Vagina (tissue), 2 donors: ENCODE measurements at regions not wholly inside any gene's neighbourhood (a gene's known extent, or its start where the extent isn't known, plus 50 kb on each side); places are given as distances from the start of the nearest gene placed in this dataset.

Source experiments
- DNase-seq, 2 donors: peaks; one replicate each; pipeline ENCODE4 v3.0.0-alpha.2; 2017; ENCODE audit errors: extremely low spot score in 2 of 2
- H3K27ac ChIP-seq: fragments of 200-600 bp; sonication (generic); one replicate; pipeline ENCODE4 v1.5.1; 2019
- H3K27me3 ChIP-seq: fragments of 200-600 bp; sonication (generic); one replicate; pipeline ENCODE4 v1.5.1; 2019
- H3K36me3 ChIP-seq, 2 donors: fragments of 200-600 bp; sonication (generic); one replicate each; pipeline ENCODE4 v1.5.1; 2017 to 2019
- H3K4me1 ChIP-seq: fragments of 200-600 bp; sonication (generic); one replicate; pipeline ENCODE4 v1.5.1; 2019
- H3K4me3 ChIP-seq, 2 donors: fragments of 200-600 bp; sonication (generic); 1 replicate in 1 of 2; 2 replicates in 1 of 2; pipeline ENCODE4 v1.5.1; 2016 to 2019
- H3K9me3 ChIP-seq: fragments of 200-600 bp; sonication (generic); one replicate; pipeline ENCODE4 v1.5.1; 2019
- CTCF ChIP-seq, 3 experiments: fragments of 450-650 bp in 2 of 3; fragments of 200-600 bp in 1 of 3; sonication (generic) in 1 of 3; IDR thresholded peaks; one replicate each; pipeline ENCODE4 v1.5.1; 2017 to 2019; ENCODE audit warnings: antibody characterized with exemption in 3 of 3, mild to moderate bottlenecking in 2 of 3, moderate library complexity in 2 of 3
- POLR2A ChIP-seq, 2 donors: fragments of 450-650 bp; IDR thresholded peaks; one replicate each; pipeline ENCODE4 v1.6.1; 2017; ENCODE audit warnings: antibody characterized with exemption in 2 of 2, mild to moderate bottlenecking in 2 of 2, moderate library complexity in 2 of 2
- POLR2AphosphoS5 ChIP-seq, 2 donors: sonication (generic); formaldehyde crosslinking; IDR thresholded peaks; one replicate each; pipeline ENCODE4 v1.9.0; 2017; ENCODE audit warnings: antibody characterized with exemption in 2 of 2, mild to moderate bottlenecking in 2 of 2, low read depth in 1 of 2; ENCODE audit not compliant: insufficient read depth in 1 of 2
- intact Hi-C: fragments of 100-400 bp; cut with DNase I; formaldehyde crosslinking; loops from one replicate; pipeline ENCODE4 v1.15.1; 2023

DNA sequence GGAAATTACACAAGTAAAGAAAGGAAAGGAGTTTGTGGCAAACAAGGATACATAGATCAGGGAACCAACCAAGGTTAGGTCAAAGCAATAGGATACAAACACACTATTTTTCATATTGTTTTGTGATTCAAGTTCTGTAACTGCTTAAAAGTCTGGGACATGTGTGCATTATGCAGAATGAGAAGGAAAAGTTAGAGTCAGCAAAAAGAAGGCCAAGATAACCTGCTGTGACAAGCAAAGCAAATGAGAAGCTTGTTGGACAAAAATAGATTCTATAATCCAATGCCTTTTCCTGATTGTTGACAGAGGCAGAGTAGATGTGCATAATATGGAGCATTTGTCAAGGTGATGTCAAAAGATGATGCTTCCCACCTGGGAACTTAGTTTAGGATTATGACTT lies 556.0 kb upstream of the CXADR start:
- no peak for TF ChIP-seq POLR2A (IDR thresholded peaks at IDR 0.05)
- TF ChIP-seq CTCF (IDR thresholded peaks at IDR 0.05): no peak
- no peak for TF ChIP-seq POLR2AphosphoS5 (IDR thresholded peaks at IDR 0.05; ENCODE audit: insufficient read depth in 1 of 2, low read depth in 1 of 2)
- DNase-seq: no peak
- H3K9me3 ChIP-seq: no peaks in the 10 kb centered on the region
- no peaks in the 10 kb centered on the region for H3K4me1 ChIP-seq
- intact Hi-C loops: no loop called here
- H3K27ac ChIP-seq: no peak overlapping the region
- no peaks in the 10 kb centered on the region for H3K36me3 ChIP-seq
- no peak overlapping the region for H3K4me3 ChIP-seq
- H3K27me3 ChIP-seq: no peaks in the 10 kb centered on the region

DNA sequence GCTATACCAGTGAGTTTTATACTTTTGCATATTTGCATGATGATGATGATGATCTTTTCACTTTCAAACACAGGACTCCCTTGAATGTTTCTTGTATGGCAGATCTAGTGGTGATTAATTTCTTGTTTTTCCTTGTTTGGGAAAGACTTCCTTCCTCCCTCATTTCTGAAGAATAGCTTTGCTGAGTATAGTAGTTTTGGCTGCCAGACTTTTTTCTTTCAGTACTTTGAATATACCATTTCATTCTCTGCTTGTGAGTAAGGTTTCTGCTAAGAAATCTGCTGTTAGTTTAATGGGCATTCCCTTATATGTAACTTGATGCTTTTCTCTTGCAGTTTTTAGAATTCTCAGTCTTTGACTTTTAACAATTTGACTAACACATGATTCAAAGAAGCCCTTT lies 547.4 kb upstream of the CXADR start:
- Histone ChIP-seq H3K36me3 (no peaks in the 10 kb centered on the region), H3K4me3 (no peak overlapping the region), H3K27me3 (no peaks in the 10 kb centered on the region), H3K4me1 (no peaks in the 10 kb centered on the region), H3K27ac (no peak overlapping the region), H3K9me3 (no peaks in the 10 kb centered on the region)
- TF ChIP-seq CTCF (IDR thresholded peaks at IDR 0.05) (no peak), POLR2AphosphoS5 (IDR thresholded peaks at IDR 0.05; ENCODE audit: insufficient read depth in 1 of 2, low read depth in 1 of 2) (no peak), POLR2A (IDR thresholded peaks at IDR 0.05) (no peak)
- intact Hi-C loops: no loop called here
- DNase-seq: no peak

DNA sequence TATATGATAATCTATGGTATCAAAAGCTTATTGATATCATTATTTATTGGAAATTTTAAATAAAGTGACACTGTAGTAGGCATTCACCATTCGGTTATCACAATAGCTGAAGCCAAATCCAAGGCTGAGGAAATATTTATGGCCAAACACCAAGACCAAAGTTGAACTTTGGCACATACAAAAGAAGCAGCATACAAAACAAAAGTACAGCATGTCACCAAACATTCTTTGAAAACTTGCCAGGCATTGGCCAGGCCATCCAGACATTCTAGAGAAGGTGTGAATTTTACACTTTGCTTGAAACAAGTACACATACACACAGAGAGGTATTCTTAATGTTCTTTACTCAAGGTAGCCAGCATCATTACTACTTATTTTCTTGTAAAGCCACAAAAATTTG lies 544.4 kb upstream of the CXADR start:
- Histone ChIP-seq H3K27me3 (no peaks in the 10 kb centered on the region), H3K27ac (no peak overlapping the region), H3K4me1 (no peaks in the 10 kb centered on the region), H3K36me3 (no peaks in the 10 kb centered on the region), H3K9me3 (no peaks in the 10 kb centered on the region), H3K4me3 (no peak overlapping the region)
- no peak for DNase-seq
- intact Hi-C loops: no loop called here
- TF ChIP-seq POLR2A (IDR thresholded peaks at IDR 0.05): no peak
- no peak for TF ChIP-seq CTCF (IDR thresholded peaks at IDR 0.05)
- TF ChIP-seq POLR2AphosphoS5 (IDR thresholded peaks at IDR 0.05; ENCODE audit: insufficient read depth in 1 of 2, low read depth in 1 of 2): no peak

- no peaks in the 10 kb centered on the region for H3K4me1 ChIP-seq
- no peak overlapping the region for H3K27ac ChIP-seq
- DNase-seq: no peak
- TF ChIP-seq CTCF (IDR thresholded peaks at IDR 0.05): no peak
- TF ChIP-seq POLR2A (IDR thresholded peaks at IDR 0.05): no peak
- no peak for TF ChIP-seq POLR2AphosphoS5 (IDR thresholded peaks at IDR 0.05; ENCODE audit: insufficient read depth in 1 of 2, low read depth in 1 of 2)
- H3K4me3 ChIP-seq: no peak overlapping the region
- H3K9me3 ChIP-seq: no peaks in the 10 kb centered on the region
- intact Hi-C loops: no loop called here
- no peaks in the 10 kb centered on the region for H3K36me3 ChIP-seq
- H3K27me3 ChIP-seq: no peaks in the 10 kb centered on the region
These were observed 543.2 kb upstream of the CXADR start for GRCh38 chr21:16969636-16970035.

DNA sequence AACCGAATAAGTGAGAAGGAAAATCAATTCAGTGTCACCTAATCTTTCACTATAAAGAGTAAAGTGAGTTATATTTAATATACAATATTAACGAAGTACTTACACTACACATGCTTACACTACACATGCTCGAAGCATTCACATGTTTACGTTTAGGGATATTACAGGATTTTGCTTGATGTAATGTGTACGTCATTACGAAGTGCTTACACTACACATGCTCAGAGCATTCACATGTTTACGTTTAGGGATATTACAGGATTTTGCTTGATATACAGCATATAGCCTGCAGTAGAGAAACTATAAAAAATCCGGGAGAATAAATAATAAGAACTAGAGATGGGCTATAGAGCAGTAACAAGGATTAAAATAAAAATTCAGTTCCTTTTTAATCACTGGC lies 538.8 kb upstream of the CXADR start:
- Histone ChIP-seq H3K4me3 (no peak overlapping the region), H3K4me1 (peaks cover 18% of the 10 kb centered on the region), H3K27me3 (no peaks in the 10 kb centered on the region), H3K9me3 (no peaks in the 10 kb centered on the region), H3K27ac (no peak overlapping the region), H3K36me3 (no peaks in the 10 kb centered on the region)
- DNase-seq: no peak
- intact Hi-C loops: no loop called here
- TF ChIP-seq POLR2A (IDR thresholded peaks at IDR 0.05) (no peak), CTCF (IDR thresholded peaks at IDR 0.05) (no peak), POLR2AphosphoS5 (IDR thresholded peaks at IDR 0.05; ENCODE audit: insufficient read depth in 1 of 2, low read depth in 1 of 2) (no peak)
